GM21723 (cell line): ENCODE measurements at regions not wholly inside any gene's neighbourhood (a gene's known extent, or its start where the extent isn't known, plus 50 kb on each side); places are given as distances from the start of the nearest gene placed in this dataset.
A peak's percentile ranks its signal among the peaks of the same experiment; 100 is the strongest.
"Not testable (repeated sequence)": the region's sequence is repeated elsewhere in the genome, so short reads cannot be mapped to it uniquely, and the experiment has no call there.

Experiments
- ATAC-seq: cut with Tn5 transposase; IDR thresholded peaks from one replicate; pipeline ENCODE4 v1.9.1; 2021; ENCODE audit warnings: mild to moderate bottlenecking, moderate library complexity; ENCODE audit not compliant: unreplicated experiment

- no peak for ATAC-seq
Observed at GRCh38 chr7:85806321-85806720, 619.5 kb upstream of the SEMA3D start.

- no peak for ATAC-seq
Observed at GRCh38 chr7:85805656-85806055, 618.8 kb upstream of the SEMA3D start.

GRCh38 chr7:85805249-85805648 is 618.4 kb upstream of the SEMA3D start:
- no peak for ATAC-seq

- no peak for ATAC-seq
Observed at GRCh38 chr7:85802211-85802610, 615.4 kb upstream of the SEMA3D start.

- no peak for ATAC-seq
Observed at GRCh38 chr7:85796956-85797355, 610.1 kb upstream of the SEMA3D start.

- ATAC-seq = not testable (repeated sequence)
Observed at GRCh38 chr7:85791098-85791497, 604.2 kb upstream of the SEMA3D start.

GRCh38 chr7:85781606-85782005 is 594.8 kb upstream of the SEMA3D start:
- no peak for ATAC-seq

- ATAC-seq = no peak
Observed at GRCh38 chr7:85776691-85777345, 590.0 kb upstream of the SEMA3D start.

- no peak for ATAC-seq
Observed at GRCh38 chr7:85775431-85775830, 588.6 kb upstream of the SEMA3D start.

GRCh38 chr7:85774986-85775385 is 588.1 kb upstream of the SEMA3D start:
- ATAC-seq = no peak

- ATAC-seq = no peak
Observed at GRCh38 chr7:85773116-85773728, 586.4 kb upstream of the SEMA3D start.

- no peak for ATAC-seq
Observed at GRCh38 chr7:85771516-85771915, 584.7 kb upstream of the SEMA3D start.

GRCh38 chr7:85770332-85770731 is 583.5 kb upstream of the SEMA3D start:
- ATAC-seq = no peak

- no peak for ATAC-seq
Observed at GRCh38 chr7:85765698-85766298, 578.9 kb upstream of the SEMA3D start.

- ATAC-seq = no peak
Observed at GRCh38 chr7:85764034-85764433, 577.2 kb upstream of the SEMA3D start.

- ATAC-seq = no peak
Observed at GRCh38 chr7:85757348-85757747, 570.5 kb upstream of the SEMA3D start.

GRCh38 chr7:85750454-85750949 is 563.6 kb upstream of the SEMA3D start:
- ATAC-seq = peak; percentile 97

GRCh38 chr7:85749696-85750453 is 563.0 kb upstream of the SEMA3D start:
- ATAC-seq = peak; percentile 45

- ATAC-seq = no peak
Observed at GRCh38 chr7:85748861-85749260, 562.0 kb upstream of the SEMA3D start.

- ATAC-seq = no peak
Observed at GRCh38 chr7:85737426-85737825, 550.6 kb upstream of the SEMA3D start.

- no peak for ATAC-seq
Observed at GRCh38 chr7:85736085-85736484, 549.2 kb upstream of the SEMA3D start.
